ENCODE measurements at regions not wholly inside any gene's neighbourhood (a gene's known extent, or its start where the extent isn't known, plus 50 kb on each side); places are given as distances from the start of the nearest gene placed in this dataset.
A peak's percentile ranks its signal among the peaks of the same experiment; 100 is the strongest.

- H3K36me3 Mint-ChIP-seq: no peaks in the 10 kb centered on the region
Measured at GRCh38 chr6:110033101-110033500, 55.0 kb downstream of the GPR6 start.

GRCh38 chr6:110033749-110034666 is 55.9 kb downstream of the GPR6 start:
- no peaks in the 10 kb centered on the region for H3K4me1 Mint-ChIP-seq
- H3K36me3 Mint-ChIP-seq: no peaks in the 10 kb centered on the region
- H3K27ac Mint-ChIP-seq: no peak overlapping the region
- no peak overlapping the region for H3K4me3 Mint-ChIP-seq
- no peaks in the 10 kb centered on the region for H3K9me3 Mint-ChIP-seq
- ATAC-seq (peak; percentile 20), DNase-seq (ENCODE audit: low spot score in 2 of 2) (peak in 1 of 2 donors; percentile 42)

More at GRCh38 chr6:110033101-110033500, 55.0 kb downstream of the GPR6 start:
- Mint-ChIP-seq H3K4me1 (no peaks in the 10 kb centered on the region), H3K27ac (no peak overlapping the region), H3K9me3 (no peaks in the 10 kb centered on the region), H3K4me3 (no peak overlapping the region)
- DNase-seq (ENCODE audit: low spot score in 2 of 2) (peak in 1 of 2 donors; percentile 30), ATAC-seq (no peak)

GRCh38 chr6:110034667-110035036 is 56.5 kb downstream of the GPR6 start:
- Mint-ChIP-seq H3K9me3 (no peaks in the 10 kb centered on the region), H3K4me3 (no peak overlapping the region), H3K36me3 (no peaks in the 10 kb centered on the region), H3K4me1 (peaks cover 6% of the 10 kb centered on the region), H3K27ac (no peak overlapping the region)
- DNase-seq (ENCODE audit: low spot score in 2 of 2) (peak in 1 of 2 donors; percentile 30), ATAC-seq (no peak)

- Mint-ChIP-seq H3K4me1 (peaks cover 12% of the 10 kb centered on the region), H3K27ac (no peak overlapping the region), H3K4me3 (no peak overlapping the region), H3K9me3 (no peaks in the 10 kb centered on the region), H3K36me3 (no peaks in the 10 kb centered on the region)
- no peak for ATAC-seq
- DNase-seq (ENCODE audit: low spot score in 2 of 2): no peak
Measured at GRCh38 chr6:110035321-110035720, 57.2 kb downstream of the GPR6 start.

- Mint-ChIP-seq H3K36me3 (no peaks in the 10 kb centered on the region), H3K27ac (no peak overlapping the region), H3K9me3 (no peaks in the 10 kb centered on the region), H3K4me3 (no peak overlapping the region), H3K4me1 (peaks cover 12% of the 10 kb centered on the region)
- ATAC-seq (no peak), DNase-seq (ENCODE audit: low spot score in 2 of 2) (peak in 1 of 2 donors; percentile 39)
Measured at GRCh38 chr6:110036408-110037302, 58.5 kb downstream of the GPR6 start.

GRCh38 chr6:110037726-110038295 is 59.7 kb downstream of the GPR6 start:
- H3K4me1 Mint-ChIP-seq: peaks cover 12% of the 10 kb centered on the region
- H3K36me3 Mint-ChIP-seq: no peaks in the 10 kb centered on the region
- H3K9me3 Mint-ChIP-seq: no peaks in the 10 kb centered on the region
- DNase-seq (ENCODE audit: low spot score in 2 of 2) (no peak), ATAC-seq (no peak)
- H3K4me3 Mint-ChIP-seq: no peak overlapping the region
- no peak overlapping the region for H3K27ac Mint-ChIP-seq

GRCh38 chr6:110039364-110039980 is 61.4 kb downstream of the GPR6 start:
- DNase-seq (ENCODE audit: low spot score in 2 of 2): peak; percentile 64 to 86
- H3K36me3 Mint-ChIP-seq: no peaks in the 10 kb centered on the region
- ATAC-seq: peak; percentile 88
- no peaks in the 10 kb centered on the region for H3K9me3 Mint-ChIP-seq
- H3K4me1 Mint-ChIP-seq: peaks cover 12% of the 10 kb centered on the region
- H3K27ac Mint-ChIP-seq: peak overlapping the region; percentile 93
- peak overlapping the region; percentile 81 for H3K4me3 Mint-ChIP-seq

- H3K4me3 Mint-ChIP-seq: peak overlapping the region; percentile 81
- H3K27ac Mint-ChIP-seq: peak overlapping the region; percentile 93
- peaks cover 12% of the 10 kb centered on the region for H3K4me1 Mint-ChIP-seq
- no peaks in the 10 kb centered on the region for H3K36me3 Mint-ChIP-seq
- ATAC-seq: peak; percentile 61
- DNase-seq (ENCODE audit: low spot score in 2 of 2): peak; percentile 23 to 78
- no peaks in the 10 kb centered on the region for H3K9me3 Mint-ChIP-seq
Measured at GRCh38 chr6:110039981-110040383, 61.9 kb downstream of the GPR6 start.

GRCh38 chr6:110040716-110041115 is 62.6 kb downstream of the GPR6 start:
- ATAC-seq (no peak), DNase-seq (ENCODE audit: low spot score in 2 of 2) (no peak)
- Mint-ChIP-seq H3K36me3 (no peaks in the 10 kb centered on the region), H3K27ac (no peak overlapping the region), H3K9me3 (no peaks in the 10 kb centered on the region), H3K4me1 (peaks cover 12% of the 10 kb centered on the region), H3K4me3 (peak overlapping the region; percentile 81)

- Mint-ChIP-seq H3K36me3 (no peaks in the 10 kb centered on the region), H3K4me3 (peak overlapping the region; percentile 81), H3K4me1 (peaks cover 12% of the 10 kb centered on the region), H3K9me3 (no peaks in the 10 kb centered on the region), H3K27ac (no peak overlapping the region)
- DNase-seq (ENCODE audit: low spot score in 2 of 2) (peak in 1 of 2 donors; percentile 35), ATAC-seq (no peak)
Measured at GRCh38 chr6:110041126-110041525, 63.0 kb downstream of the GPR6 start.

GRCh38 chr6:110041830-110042229 is 63.7 kb downstream of the GPR6 start:
- Mint-ChIP-seq H3K36me3 (no peaks in the 10 kb centered on the region), H3K27ac (no peak overlapping the region), H3K4me3 (no peak overlapping the region), H3K9me3 (no peaks in the 10 kb centered on the region), H3K4me1 (peaks cover 12% of the 10 kb centered on the region)
- no peak for DNase-seq (ENCODE audit: low spot score in 2 of 2)
- ATAC-seq: no peak

GRCh38 chr6:110042670-110043296 is 64.7 kb downstream of the GPR6 start:
- H3K36me3 Mint-ChIP-seq: no peaks in the 10 kb centered on the region
- H3K27ac Mint-ChIP-seq: no peak overlapping the region
- H3K4me3 Mint-ChIP-seq: no peak overlapping the region
- H3K9me3 Mint-ChIP-seq: no peaks in the 10 kb centered on the region
- DNase-seq (ENCODE audit: low spot score in 2 of 2) (peak in 1 of 2 donors; percentile 36), ATAC-seq (no peak)
- H3K4me1 Mint-ChIP-seq: peaks cover 12% of the 10 kb centered on the region

- Mint-ChIP-seq H3K4me1 (peaks cover 12% of the 10 kb centered on the region), H3K4me3 (no peak overlapping the region), H3K36me3 (no peaks in the 10 kb centered on the region)
Measured at GRCh38 chr6:110043366-110043994, 65.4 kb downstream of the GPR6 start.

GRCh38 chr6:110044096-110044495 is 66.0 kb downstream of the GPR6 start:
- no peaks in the 10 kb centered on the region for H3K36me3 Mint-ChIP-seq
- H3K4me1 Mint-ChIP-seq: peaks cover 12% of the 10 kb centered on the region
- no peaks in the 10 kb centered on the region for H3K9me3 Mint-ChIP-seq
- H3K27ac Mint-ChIP-seq: no peak overlapping the region
- ATAC-seq (no peak), DNase-seq (ENCODE audit: low spot score in 2 of 2) (peak in 1 of 2 donors; percentile 30)
- H3K4me3 Mint-ChIP-seq: no peak overlapping the region

More at GRCh38 chr6:110043366-110043994, 65.4 kb downstream of the GPR6 start:
- ATAC-seq: no peak
- Mint-ChIP-seq H3K9me3 (no peaks in the 10 kb centered on the region), H3K27ac (no peak overlapping the region)
- DNase-seq (ENCODE audit: low spot score in 2 of 2): no peak

Measured in stimulated activated effector memory CD8-positive, alpha-beta T cell treated with anti-CD3 and anti-CD28 coated beads, Interleukin-12 subunit alpha, Interleukin-12 subunit beta, amount 100 ng/mL, for 72 hours (primary cell).